ENCODE measurements at regions not wholly inside any gene's neighbourhood (a gene's known extent, or its start where the extent isn't known, plus 50 kb on each side); places are given as distances from the start of the nearest gene placed in this dataset.
A peak's percentile ranks its signal among the peaks of the same experiment; 100 is the strongest.

- no peak overlapping the region for H3K4me2 ChIP-seq (ENCODE audit: insufficient read depth in 1 of 2, low read depth in 2 of 2, low read length in 2 of 2)
- H3K4me3 ChIP-seq (ENCODE audit: extremely low read depth in 1 of 4, insufficient read depth in 2 of 4, low read depth in 3 of 4, low read length in 4 of 4) = no peak overlapping the region
- H3K9ac ChIP-seq (replicated peaks in 1 of 4; ENCODE audit: extremely low read depth in 1 of 4, low read depth in 3 of 4, low read length in 3 of 4) = no peak overlapping the region
- no peak overlapping the region for H3K23ac ChIP-seq (ENCODE audit: insufficient read length)
- DNase-seq (ENCODE audit: low read depth in 1 of 2, low spot score in 2 of 2) = no peak
- peak; percentile 70 for FAIRE-seq
- H2BK120ac ChIP-seq (replicated peaks; ENCODE audit: low read depth, low read length) = no peak overlapping the region
- peaks cover 0 to 1% (median 0%) of the 10 kb centered on the region in 4 experiments; a peak in 1 of 7 replicates for H3K27me3 ChIP-seq (replicated peaks in 1 of 4; ENCODE audit: control insufficient read depth in 3 of 4, extremely low read depth in 1 of 4, insufficient read depth in 3 of 4, low read length in 3 of 4)
- H3K4ac ChIP-seq (replicated peaks; ENCODE audit: insufficient read length, low read depth, low read length) = no peak overlapping the region
- no peaks in the 10 kb centered on the region for H3K36me3 ChIP-seq (ENCODE audit: control insufficient read depth in 2 of 4, insufficient read depth in 4 of 4, low read length in 3 of 4)
- 57% methylated on average over 4 of the region's 4 CpGs; no CpG with 5 or more reads in 1 of the 2 experiments for WGBS, 2 experiments (ENCODE audit: extremely low coverage in 1 of 2, insufficient coverage in 1 of 2, insufficient read length in 1 of 2, insufficient replicate concordance in 2 of 2, low coverage in 1 of 2, low lambda C conversion rate in 2 of 2, missing lambda C conversion rate in 1 of 2)
- no peak overlapping the region for H2BK15ac ChIP-seq (ENCODE audit: low read length)
- H3K56ac ChIP-seq (replicated peaks; ENCODE audit: insufficient read length, low read depth, low read length) = no peak overlapping the region
- H3K18ac ChIP-seq (ENCODE audit: extremely low read depth, low read length) = no peak overlapping the region
- CTCF ChIA-PET (ENCODE audit: partially characterized antibody) = interaction anchor here (1.1 kb wide), 1 partner anchor 17 kb away, joined by 3 read pairs; no protein-coding TSS in a partner anchor
- H4K20me1 ChIP-seq (replicated peaks in 1 of 2; ENCODE audit: control insufficient read depth in 1 of 2, insufficient read depth in 2 of 2, low read length in 2 of 2) = no peaks in the 10 kb centered on the region
- no peak overlapping the region for H3K14ac ChIP-seq (ENCODE audit: insufficient read length)
- peaks cover 0 to 3% (median 0%) of the 10 kb centered on the region in 4 experiments; a peak in 2 of 7 replicates for H3K4me1 ChIP-seq (replicated peaks in 1 of 4; ENCODE audit: control insufficient read depth in 3 of 4, insufficient read depth in 4 of 4, low read length in 3 of 4)
- no peaks in the 10 kb centered on the region for H3K9me3 ChIP-seq (ENCODE audit: insufficient read depth in 2 of 2, low read depth in 1 of 2, low read length in 1 of 2)
- no peak overlapping the region for H4K5ac ChIP-seq (ENCODE audit: insufficient read length, low read depth, low read length)
- no peak overlapping the region for H2AK5ac ChIP-seq (ENCODE audit: low read depth, low read length)
- H2BK5ac ChIP-seq (ENCODE audit: low read depth, low read length) = no peak overlapping the region
- no peak overlapping the region for H4K91ac ChIP-seq (replicated peaks; ENCODE audit: insufficient read length, low read length)
- H2BK12ac ChIP-seq (ENCODE audit: low read depth, low read length) = no peak overlapping the region
- no peak overlapping the region for H2BK20ac ChIP-seq (ENCODE audit: low read length)
- no peaks in the 10 kb centered on the region for H3K79me1 ChIP-seq (ENCODE audit: low read depth, low read length)
- H3K23me2 ChIP-seq (ENCODE audit: low read depth, low read length) = no peaks in the 10 kb centered on the region
- POLR2A ChIA-PET (ENCODE audit: partially characterized antibody) = no interaction called here
- H3K79me2 ChIP-seq (ENCODE audit: control insufficient read depth in 1 of 2, insufficient read depth in 2 of 2, low read length in 2 of 2) = no peaks in the 10 kb centered on the region
- H2AFZ ChIP-seq (ENCODE audit: low read length) = no peak overlapping the region
- no peak overlapping the region for H4K8ac ChIP-seq (ENCODE audit: extremely low read depth, insufficient read depth, low read length)
- H3K27ac ChIP-seq (ENCODE audit: low read depth, low read length) = no peak overlapping the region
- TF ChIP-seq EZH2 (IDR thresholded peaks at IDR 0.05; ENCODE audit: low read depth, low read length, severe bottlenecking) (no peak), HDAC6 (IDR thresholded peaks at IDR 0.05; ENCODE audit: low read depth, low read length) (no peak), KDM4A (IDR thresholded peaks at IDR 0.05; ENCODE audit: low read depth, low read length, severe bottlenecking) (no peak), MAX (IDR thresholded peaks at IDR 0.05) (no peak), BCL11A (IDR thresholded peaks at IDR 0.05; ENCODE audit: low read depth in 2 of 2, low read length in 2 of 2) (no peak), JUN (IDR thresholded peaks at IDR 0.05; ENCODE audit: low read depth, low read length) (no peak), RXRA (IDR thresholded peaks at IDR 0.05; ENCODE audit: insufficient read depth, low read depth, low read length) (no peak), MAFK (IDR thresholded peaks at IDR 0.05; ENCODE audit: low read depth, low read length) (no peak), TCF12 (IDR thresholded peaks at IDR 0.05; ENCODE audit: low read depth, low read length) (no peak), ATF3 (IDR thresholded peaks at IDR 0.05; ENCODE audit: insufficient read depth, low read depth, low read length) (no peak), NRF1 (IDR thresholded peaks at IDR 0.05; ENCODE audit: low read depth, low read length) (no peak), SIX5 (IDR thresholded peaks at IDR 0.05; ENCODE audit: low read depth, low read length) (no peak)
Observed at GRCh38 chr20:11108102-11108810, 434.5 kb upstream of the JAG1 start.

All from H1 (cell line).